DND-41 (cell line): ENCODE measurements at regions not wholly inside any gene's neighbourhood (a gene's known extent, or its start where the extent isn't known, plus 50 kb on each side); places are given as distances from the start of the nearest gene placed in this dataset.

Experiments used
- ATAC-seq: fragments of 200-7000 bp; cut with Tn5 transposase; 3 replicates; pipeline ENCODE4 v1.9.1; 2021; ENCODE audit warnings: low read depth; ENCODE audit not compliant: insufficient read depth
- DNase-seq: peaks from one replicate; pipeline ENCODE4 v3.0.0-alpha.2; 2020
- H2AFZ ChIP-seq: 2 replicates; pipeline ENCODE4 v1.6.0; 2012; ENCODE audit warnings: low read depth, low read length
- H3K27ac ChIP-seq: 2 replicates; pipeline ENCODE4 v1.5.1; 2012; ENCODE audit warnings: low read length, inconsistent platforms
- H3K27me3 ChIP-seq: fragments of 200-600 bp; sonication (generic); 2 replicates; pipeline ENCODE4 v1.6.0; 2012; ENCODE audit warnings: low read length, mild to moderate bottlenecking, inconsistent platforms; ENCODE audit not compliant: insufficient read depth, poor library complexity
- H3K36me3 ChIP-seq: 2 replicates; pipeline ENCODE4 v1.5.1; 2012; ENCODE audit warnings: low read length, inconsistent platforms; ENCODE audit not compliant: insufficient read depth
- H3K4me1 ChIP-seq: 2 replicates; pipeline ENCODE4 v1.5.1; 2012; ENCODE audit warnings: mild to moderate bottlenecking, low read length; ENCODE audit not compliant: insufficient read depth
- H3K4me2 ChIP-seq: 2 replicates; pipeline ENCODE4 v1.6.0; 2012; ENCODE audit warnings: mild to moderate bottlenecking, moderate library complexity, low read length, inconsistent platforms; ENCODE audit not compliant: insufficient read depth
- H3K4me3 ChIP-seq, 2 experiments: fragments of 200-600 bp in 1 of 2; shearing (Covaris generic) in 1 of 2; 2 replicates each; pipeline ENCODE4 v1.5.1; 2012 to 2016; ENCODE audit warnings: inconsistent platforms in 2 of 2, low read length in 2 of 2, mild to moderate bottlenecking in 2 of 2, low read depth in 1 of 2, moderate library complexity in 1 of 2
- H3K79me2 ChIP-seq: 2 replicates; pipeline ENCODE4 v1.6.0; 2012; ENCODE audit warnings: low read length, inconsistent platforms; ENCODE audit not compliant: insufficient read depth
- H3K9ac ChIP-seq: 2 replicates; pipeline ENCODE4 v1.6.0; 2012; ENCODE audit warnings: low read depth, mild to moderate bottlenecking, inconsistent platforms, low read length, moderate library complexity
- H3K9me3 ChIP-seq: 2 replicates; pipeline ENCODE4 v1.5.1; 2012; ENCODE audit warnings: low read length, moderate library complexity, mild to moderate bottlenecking, inconsistent platforms; ENCODE audit not compliant: insufficient read depth, severe bottlenecking
- H4K20me1 ChIP-seq: 2 replicates; pipeline ENCODE4 v1.6.0; 2012; ENCODE audit warnings: low read length; ENCODE audit not compliant: insufficient read depth
- CTCF ChIP-seq: IDR thresholded peaks from 2 replicates; pipeline ENCODE4 v1.5.1; 2012; ENCODE audit warnings: borderline replicate concordance, low read length, moderate library complexity, mild to moderate bottlenecking; ENCODE audit not compliant: poor library complexity, severe bottlenecking; ENCODE audit errors: extremely low read depth
- EZH2 ChIP-seq: IDR thresholded peaks from 3 replicates; pipeline ENCODE4 v1.6.1; 2012; ENCODE audit warnings: borderline replicate concordance, low read depth, mild to moderate bottlenecking, moderate library complexity, low read length, inconsistent platforms; ENCODE audit not compliant: severe bottlenecking

GRCh38 chr5:163789870-163790269, 284.5 kb downstream of the MAT2B start:
- DNase-seq = no peak
- Histone ChIP-seq H3K27me3 (no peaks in the 10 kb centered on the region), H3K9ac (no peak overlapping the region), H3K9me3 (no peaks in the 10 kb centered on the region), H3K4me3 (no peak overlapping the region), H3K4me2 (no peak overlapping the region), H3K36me3 (no peaks in the 10 kb centered on the region), H3K4me1 (no peaks in the 10 kb centered on the region), H4K20me1 (no peaks in the 10 kb centered on the region), H3K79me2 (no peaks in the 10 kb centered on the region), H2AFZ (no peak overlapping the region), H3K27ac (no peak overlapping the region)
- no peak for ATAC-seq
- no peak for TF ChIP-seq EZH2
- no peak for TF ChIP-seq CTCF

DNA sequence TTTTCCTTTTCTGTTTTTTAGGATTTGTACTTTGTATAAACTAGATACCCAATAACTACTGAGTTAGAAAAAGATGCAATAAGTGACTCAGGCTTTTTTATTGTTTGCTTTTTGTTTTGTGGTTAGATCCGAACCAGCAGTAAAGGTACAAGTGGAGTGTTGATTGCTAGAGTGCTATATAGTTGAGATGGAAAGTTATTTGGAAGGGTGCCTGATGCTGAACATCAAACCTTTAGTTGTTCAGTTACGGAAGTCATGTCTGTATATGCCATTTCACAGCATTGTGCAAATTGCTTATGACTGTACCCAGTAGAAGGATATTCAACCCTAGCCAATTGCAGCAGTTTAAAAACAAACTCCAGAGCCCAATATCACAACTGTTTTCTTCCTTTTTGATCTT, 285.1 kb downstream of the MAT2B start:
- no peaks in the 10 kb centered on the region for H4K20me1 ChIP-seq
- no peak overlapping the region for H2AFZ ChIP-seq
- DNase-seq = no peak
- TF ChIP-seq EZH2 = no peak
- TF ChIP-seq CTCF = no peak
- no peak for ATAC-seq
- H3K4me1 ChIP-seq = no peaks in the 10 kb centered on the region
- no peak overlapping the region for H3K27ac ChIP-seq
- H3K27me3 ChIP-seq = no peaks in the 10 kb centered on the region
- H3K36me3 ChIP-seq = no peaks in the 10 kb centered on the region
- H3K9me3 ChIP-seq = no peaks in the 10 kb centered on the region
- H3K4me3 ChIP-seq = no peak overlapping the region
- no peak overlapping the region for H3K9ac ChIP-seq
- no peak overlapping the region for H3K4me2 ChIP-seq
- no peaks in the 10 kb centered on the region for H3K79me2 ChIP-seq

DNA sequence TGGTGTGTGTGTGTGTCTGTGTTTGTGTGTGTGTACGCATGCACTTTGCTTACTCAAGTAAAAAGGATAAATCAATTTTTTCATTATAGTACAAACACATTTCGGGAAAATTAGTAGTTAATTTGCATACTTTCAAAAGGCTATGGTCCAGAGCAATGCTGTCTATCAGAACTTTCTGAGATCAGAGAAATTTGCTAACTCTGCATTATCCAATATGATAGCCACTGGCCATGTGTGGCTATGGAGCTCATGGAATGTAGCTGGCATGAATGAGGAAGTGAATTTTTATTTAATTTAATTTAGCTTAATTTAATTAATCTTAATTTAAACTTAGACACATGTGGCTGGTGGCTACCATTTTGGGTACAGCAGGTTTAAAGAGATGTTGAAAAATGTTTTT, 289.6 kb downstream of the MAT2B start:
- H3K4me2 ChIP-seq = no peak overlapping the region
- no peak overlapping the region for H2AFZ ChIP-seq
- no peaks in the 10 kb centered on the region for H3K27me3 ChIP-seq
- no peak overlapping the region for H3K4me3 ChIP-seq
- no peak for TF ChIP-seq EZH2
- no peak for TF ChIP-seq CTCF
- H3K4me1 ChIP-seq = no peaks in the 10 kb centered on the region
- H3K79me2 ChIP-seq = no peaks in the 10 kb centered on the region
- DNase-seq (no peak), ATAC-seq (no peak)
- H3K9me3 ChIP-seq = no peaks in the 10 kb centered on the region
- H3K9ac ChIP-seq = no peak overlapping the region
- no peaks in the 10 kb centered on the region for H4K20me1 ChIP-seq
- no peaks in the 10 kb centered on the region for H3K36me3 ChIP-seq
- no peak overlapping the region for H3K27ac ChIP-seq

DNA sequence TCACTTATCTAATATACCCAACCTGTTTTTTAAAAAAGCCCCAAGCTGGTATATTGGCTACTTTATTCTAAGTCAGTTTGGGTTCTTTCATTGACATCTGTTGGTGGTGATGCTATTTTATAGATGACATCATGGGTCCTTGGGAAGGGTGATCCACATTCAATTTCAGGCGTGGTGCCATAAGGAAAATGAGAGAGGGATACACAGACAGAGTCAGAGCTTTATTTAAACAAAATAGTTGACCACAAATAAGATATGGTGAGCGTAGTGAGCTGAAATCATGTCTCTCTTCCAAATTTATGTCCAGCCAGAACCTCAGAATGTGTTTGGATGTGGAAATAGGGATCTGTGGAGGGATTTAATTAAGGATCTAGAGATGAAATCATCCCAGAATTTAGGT, 302.4 kb downstream of the MAT2B start:
- DNase-seq = no peak
- no peak for ATAC-seq
- Histone ChIP-seq H3K9me3 (no peaks in the 10 kb centered on the region), H3K9ac (no peak overlapping the region), H3K79me2 (no peaks in the 10 kb centered on the region), H4K20me1 (no peaks in the 10 kb centered on the region), H2AFZ (no peak overlapping the region), H3K27me3 (no peaks in the 10 kb centered on the region), H3K27ac (no peak overlapping the region), H3K4me2 (no peak overlapping the region), H3K4me3 (no peak overlapping the region), H3K36me3 (no peaks in the 10 kb centered on the region), H3K4me1 (no peaks in the 10 kb centered on the region)
- no peak for TF ChIP-seq CTCF
- no peak for TF ChIP-seq EZH2
